ENCODE measurements at regions not wholly inside any gene's neighbourhood (a gene's known extent, or its start where the extent isn't known, plus 50 kb on each side); places are given as distances from the start of the nearest gene placed in this dataset.

DNA sequence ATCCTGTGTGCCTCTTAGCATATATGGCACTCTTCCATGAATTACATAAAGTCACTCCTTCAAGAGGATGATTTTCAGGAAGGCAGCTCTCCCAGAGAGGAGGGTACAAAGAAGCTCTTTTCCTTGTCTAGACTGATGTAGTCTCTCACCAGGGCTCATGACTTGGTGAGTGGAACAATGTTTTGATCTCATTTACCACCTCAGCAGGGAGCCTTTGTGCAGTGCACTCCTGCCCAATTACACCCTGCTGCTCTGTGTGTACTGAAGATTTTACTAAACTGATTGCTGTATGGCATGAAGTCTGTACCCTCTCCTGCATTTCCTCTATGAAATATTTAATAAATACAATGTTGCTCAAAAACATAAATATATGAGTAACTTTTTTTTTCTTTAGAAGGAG is 598.3 kb upstream of the HS3ST5 start:
- H3K4me3 ChIP-seq (replicated peaks in 1 of 3; ENCODE audit: insufficient read depth in 1 of 3, low read depth in 1 of 3, low read length in 3 of 3), result no peak overlapping the region
- CTCF ChIA-PET, result no interaction called here
- H3K27ac ChIP-seq (ENCODE audit: insufficient read depth, low read depth, low read length), result no peak overlapping the region
- H3K4me2 ChIP-seq (ENCODE audit: insufficient read depth, low read length), result no peak overlapping the region
- H3K79me2 ChIP-seq (ENCODE audit: control insufficient read depth, insufficient read depth, low read length), result no peaks in the 10 kb centered on the region
- H3K27me3 ChIP-seq (ENCODE audit: control insufficient read depth in 2 of 2, insufficient read depth in 2 of 2, low read length in 2 of 2), result no peaks in the 10 kb centered on the region
- FAIRE-seq (no peak), DNase-seq (ENCODE audit: low read depth, low spot score) (no peak)
- BruUV-seq (replicated peaks), result no TSS peak
- TF ChIP-seq GATA2 (IDR thresholded peaks at IDR 0.05; ENCODE audit: insufficient read depth, insufficient read length, low read depth, low read length), result no peak
- TF ChIP-seq POLR2A (IDR thresholded peaks at IDR 0.05; ENCODE audit: low read depth, low read length), result no peak
- TF ChIP-seq, protein P1, sequence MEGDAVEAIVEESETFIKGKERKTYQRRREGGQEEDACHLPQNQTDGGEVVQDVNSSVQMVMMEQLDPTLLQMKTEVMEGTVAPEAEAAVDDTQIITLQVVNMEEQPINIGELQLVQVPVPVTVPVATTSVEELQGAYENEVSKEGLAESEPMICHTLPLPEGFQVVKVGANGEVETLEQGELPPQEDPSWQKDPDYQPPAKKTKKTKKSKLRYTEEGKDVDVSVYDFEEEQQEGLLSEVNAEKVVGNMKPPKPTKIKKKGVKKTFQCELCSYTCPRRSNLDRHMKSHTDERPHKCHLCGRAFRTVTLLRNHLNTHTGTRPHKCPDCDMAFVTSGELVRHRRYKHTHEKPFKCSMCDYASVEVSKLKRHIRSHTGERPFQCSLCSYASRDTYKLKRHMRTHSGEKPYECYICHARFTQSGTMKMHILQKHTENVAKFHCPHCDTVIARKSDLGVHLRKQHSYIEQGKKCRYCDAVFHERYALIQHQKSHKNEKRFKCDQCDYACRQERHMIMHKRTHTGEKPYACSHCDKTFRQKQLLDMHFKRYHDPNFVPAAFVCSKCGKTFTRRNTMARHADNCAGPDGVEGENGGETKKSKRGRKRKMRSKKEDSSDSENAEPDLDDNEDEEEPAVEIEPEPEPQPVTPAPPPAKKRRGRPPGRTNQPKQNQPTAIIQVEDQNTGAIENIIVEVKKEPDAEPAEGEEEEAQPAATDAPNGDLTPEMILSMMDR (IDR thresholded peaks at IDR 0.05; ENCODE audit: extremely low read depth in 1 of 2, insufficient read depth in 1 of 2, low read depth in 1 of 2, low read length in 2 of 2), result no peak
- TF ChIP-seq POLR2AphosphoS5 (IDR thresholded peaks at IDR 0.05; ENCODE audit: insufficient read depth, low read depth, low read length), result no peak
- no peak for TF ChIP-seq JUN (IDR thresholded peaks at IDR 0.05; ENCODE audit: borderline replicate concordance, insufficient read depth, insufficient read length, low read depth)
- TF ChIP-seq EZH2 (IDR thresholded peaks at IDR 0.05; ENCODE audit: borderline replicate concordance, low read depth, low read length, severe bottlenecking), result no peak
- TF ChIP-seq FOS (IDR thresholded peaks at IDR 0.05; ENCODE audit: borderline replicate concordance, insufficient read depth, low read length), result no peak
- no peak for TF ChIP-seq MYC (IDR thresholded peaks at IDR 0.05; ENCODE audit: low read depth, low read length)
- TF ChIP-seq, protein P2, sequence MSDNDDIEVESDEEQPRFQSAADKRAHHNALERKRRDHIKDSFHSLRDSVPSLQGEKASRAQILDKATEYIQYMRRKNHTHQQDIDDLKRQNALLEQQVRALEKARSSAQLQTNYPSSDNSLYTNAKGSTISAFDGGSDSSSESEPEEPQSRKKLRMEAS (IDR thresholded peaks at IDR 0.05; ENCODE audit: insufficient read depth, insufficient read length), result no peak
- no peak overlapping the region for H3K9ac ChIP-seq (replicated peaks; ENCODE audit: extremely low read depth, insufficient read depth, low read length)
- H2AFZ ChIP-seq (ENCODE audit: low read depth, low read length), result no peak overlapping the region
- H3K9me1 ChIP-seq (replicated peaks; ENCODE audit: control insufficient read depth, extremely low read depth, insufficient read depth, low read length), result no peaks in the 10 kb centered on the region
- peaks cover 2% of the 10 kb centered on the region for H3K9me3 ChIP-seq (replicated peaks; ENCODE audit: control insufficient read depth, insufficient read depth, low read length)
- no peaks in the 10 kb centered on the region for H3K4me1 ChIP-seq (ENCODE audit: control insufficient read depth, extremely low read depth, insufficient read depth, low read length)
- no peaks in the 10 kb centered on the region for H4K20me1 ChIP-seq (replicated peaks; ENCODE audit: control insufficient read depth, extremely low read depth, insufficient read depth, low read length)
- no peaks in the 10 kb centered on the region for H3K36me3 ChIP-seq (ENCODE audit: control insufficient read depth in 2 of 2, extremely low read depth in 1 of 2, insufficient read depth in 2 of 2, low read length in 2 of 2)
- intact Hi-C loops (cut with micrococcal nuclease) (no loop called here), dilution Hi-C loops (cut with MboI; ENCODE audit: extremely low pct_ligation_motif_present, low sequenced_read_pairs) (no loop called here)
- POLR2A ChIA-PET, result no interaction called here
